Tibial artery (tissue), 4 donors: ENCODE measurements at regions not wholly inside any gene's neighbourhood (a gene's known extent, or its start where the extent isn't known, plus 50 kb on each side); places are given as distances from the start of the nearest gene placed in this dataset.

Experiments
- DNase-seq, 2 donors: peaks; one replicate each; pipeline ENCODE4 v3.0.0-alpha.2; 2019
- H3K27ac ChIP-seq, 2 donors: fragments of 200-600 bp; sonication (generic) in 1 of 2; 1 replicate in 1 of 2; 2 replicates in 1 of 2; pipeline ENCODE4 v1.5.1; 2018 to 2019; ENCODE audit warnings: mild to moderate bottlenecking in 1 of 2
- H3K27me3 ChIP-seq, 2 donors: fragments of 200-600 bp; sonication (generic) in 1 of 2; one replicate each; pipeline versions ENCODE4 v1.5.1 to v1.6.0; 2016 to 2019
- H3K36me3 ChIP-seq, 3 donors: fragments of 200-600 bp; sonication (generic) in 2 of 3; one replicate each; pipeline ENCODE4 v1.5.1; 2016 to 2019; ENCODE audit warnings: mild to moderate bottlenecking in 2 of 3
- H3K4me1 ChIP-seq, 4 donors: fragments of 200-600 bp; sonication (generic) in 2 of 4; 1 replicate in 3 of 4; 2 replicates in 1 of 4; pipeline ENCODE4 v1.5.1; 2016 to 2019
- H3K4me3 ChIP-seq, 2 donors: fragments of 200-600 bp; sonication (generic) in 1 of 2; 1 replicate in 1 of 2; 2 replicates in 1 of 2; pipeline ENCODE4 v1.5.1; 2018 to 2019; ENCODE audit warnings: mild to moderate bottlenecking in 2 of 2
- H3K9me3 ChIP-seq, 3 donors: fragments of 200-600 bp; sonication (generic) in 1 of 3; one replicate each; pipeline ENCODE4 v1.5.1; 2016 to 2019
- intact Hi-C: fragments of 100-400 bp; cut with DNase I; formaldehyde crosslinking; loops from one replicate; pipeline ENCODE4 v1.15.0; 2023; ENCODE audit warnings: low total_unique reads
- TF ChIP-seq, protein P1 (sequence below), 2 experiments: fragments of 200-600 bp in 1 of 2; fragments of 450-650 bp in 1 of 2; IDR thresholded peaks; one replicate each; pipeline ENCODE4 v1.5.1; 2017 to 2019; ENCODE audit warnings: antibody characterized with exemption in 2 of 2, mild to moderate bottlenecking in 1 of 2, moderate library complexity in 1 of 2

DNA sequence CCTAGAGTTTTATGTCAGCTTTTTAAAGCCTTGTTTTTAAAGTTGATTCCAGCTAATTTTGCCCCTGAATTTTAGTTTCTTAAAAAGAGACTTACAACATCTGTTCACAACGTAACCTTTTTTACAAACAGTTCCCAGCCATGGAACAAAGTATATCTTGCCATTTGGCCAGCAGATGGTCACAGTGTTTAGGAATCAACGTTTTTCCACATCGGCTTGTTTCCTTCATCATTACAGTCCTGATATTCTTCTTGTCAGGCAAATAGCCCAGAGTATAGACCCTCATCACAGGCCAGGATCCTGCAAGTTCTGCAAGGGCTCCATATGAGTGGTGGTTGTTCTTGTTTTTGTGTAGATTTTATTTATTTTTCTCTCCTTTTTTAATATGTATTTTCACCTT is 341.7 kb upstream of the HTR1E start:
- no peaks in the 10 kb centered on the region for H3K27me3 ChIP-seq
- peaks cover 0 to 57% (median 7%) of the 10 kb centered on the region in 4 donors for H3K4me1 ChIP-seq
- H3K4me3 ChIP-seq = no peak overlapping the region
- no peaks in the 10 kb centered on the region for H3K9me3 ChIP-seq
- intact Hi-C loops = no loop called here
- TF ChIP-seq, protein P1, sequence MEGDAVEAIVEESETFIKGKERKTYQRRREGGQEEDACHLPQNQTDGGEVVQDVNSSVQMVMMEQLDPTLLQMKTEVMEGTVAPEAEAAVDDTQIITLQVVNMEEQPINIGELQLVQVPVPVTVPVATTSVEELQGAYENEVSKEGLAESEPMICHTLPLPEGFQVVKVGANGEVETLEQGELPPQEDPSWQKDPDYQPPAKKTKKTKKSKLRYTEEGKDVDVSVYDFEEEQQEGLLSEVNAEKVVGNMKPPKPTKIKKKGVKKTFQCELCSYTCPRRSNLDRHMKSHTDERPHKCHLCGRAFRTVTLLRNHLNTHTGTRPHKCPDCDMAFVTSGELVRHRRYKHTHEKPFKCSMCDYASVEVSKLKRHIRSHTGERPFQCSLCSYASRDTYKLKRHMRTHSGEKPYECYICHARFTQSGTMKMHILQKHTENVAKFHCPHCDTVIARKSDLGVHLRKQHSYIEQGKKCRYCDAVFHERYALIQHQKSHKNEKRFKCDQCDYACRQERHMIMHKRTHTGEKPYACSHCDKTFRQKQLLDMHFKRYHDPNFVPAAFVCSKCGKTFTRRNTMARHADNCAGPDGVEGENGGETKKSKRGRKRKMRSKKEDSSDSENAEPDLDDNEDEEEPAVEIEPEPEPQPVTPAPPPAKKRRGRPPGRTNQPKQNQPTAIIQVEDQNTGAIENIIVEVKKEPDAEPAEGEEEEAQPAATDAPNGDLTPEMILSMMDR (IDR thresholded peaks at IDR 0.05) = no peak
- no peak for DNase-seq
- peak overlapping the region; percentile 57 to 62 for H3K27ac ChIP-seq
- H3K36me3 ChIP-seq = no peaks in the 10 kb centered on the region

- Histone ChIP-seq H3K27ac (no peak overlapping the region), H3K4me1 (peaks cover 0 to 5% (median 0%) of the 10 kb centered on the region in 4 donors), H3K36me3 (no peaks in the 10 kb centered on the region), H3K4me3 (no peak overlapping the region), H3K27me3 (no peaks in the 10 kb centered on the region), H3K9me3 (peaks cover 0 to 26% (median 16%) of the 10 kb centered on the region in 3 donors)
- intact Hi-C loops = no loop called here
- no peak for DNase-seq
- TF ChIP-seq, protein P1 (IDR thresholded peaks at IDR 0.05) = no peak
These were observed 351.1 kb upstream of the HTR1E start for GRCh38 chr6:86586195-86586594.

DNA sequence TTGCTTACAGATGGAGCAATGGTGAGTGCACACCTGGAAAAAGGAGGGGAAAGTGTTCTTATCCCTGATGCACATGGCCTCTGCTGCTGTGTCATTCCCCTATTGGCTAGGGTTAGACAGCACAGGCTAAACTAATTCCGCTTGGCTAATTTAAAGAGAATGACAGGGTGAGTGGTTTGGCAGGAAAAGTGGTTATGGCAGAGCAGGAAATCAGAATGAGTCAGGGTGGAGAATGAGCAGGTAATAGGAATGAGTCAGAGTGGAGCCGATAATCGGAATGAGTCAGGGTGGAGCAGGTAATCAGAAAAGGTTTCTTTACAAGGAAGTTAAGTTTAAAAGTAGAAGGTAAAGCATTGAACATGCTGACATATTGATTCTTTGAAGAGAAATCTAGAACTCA is 355.5 kb upstream of the HTR1E start:
- Histone ChIP-seq H3K9me3 (peaks cover 0 to 26% (median 16%) of the 10 kb centered on the region in 3 donors), H3K27ac (no peak overlapping the region), H3K4me3 (no peak overlapping the region), H3K27me3 (no peaks in the 10 kb centered on the region), H3K36me3 (peaks cover 0 to 4% (median 0%) of the 10 kb centered on the region in 3 donors), H3K4me1 (no peaks in the 10 kb centered on the region)
- DNase-seq = no peak
- TF ChIP-seq, protein P1 (IDR thresholded peaks at IDR 0.05) = no peak
- intact Hi-C loops = no loop called here

- DNase-seq = no peak
- H3K27ac ChIP-seq = no peak overlapping the region
- H3K27me3 ChIP-seq = no peaks in the 10 kb centered on the region
- peaks cover 0 to 4% (median 0%) of the 10 kb centered on the region in 3 donors for H3K9me3 ChIP-seq
- intact Hi-C loops = no loop called here
- H3K4me1 ChIP-seq = no peaks in the 10 kb centered on the region
- no peaks in the 10 kb centered on the region for H3K36me3 ChIP-seq
- H3K4me3 ChIP-seq = no peak overlapping the region
- TF ChIP-seq, protein P1 (IDR thresholded peaks at IDR 0.05) = no peak
These were observed 374.1 kb upstream of the HTR1E start for GRCh38 chr6:86563197-86563596.

DNA sequence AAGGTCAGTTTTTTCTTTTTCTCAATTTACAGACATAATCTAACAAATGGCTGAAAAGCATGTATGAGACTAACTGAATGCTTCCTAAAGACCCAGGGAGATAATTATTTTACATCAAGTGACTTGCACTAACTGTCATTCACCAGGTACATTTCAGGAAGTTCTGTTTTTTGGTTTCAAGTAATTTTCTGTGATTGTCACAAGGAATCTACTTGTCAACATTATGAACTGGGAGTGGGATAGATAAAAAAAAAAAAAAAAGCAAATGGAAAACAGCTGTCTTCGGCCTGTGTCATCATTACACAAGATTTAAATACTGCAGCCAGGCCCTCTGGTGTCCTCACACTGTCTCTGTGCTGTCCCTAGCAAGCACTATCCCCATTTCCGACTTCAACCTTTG is 379.0 kb upstream of the HTR1E start:
- Histone ChIP-seq H3K27me3 (no peaks in the 10 kb centered on the region), H3K4me3 (no peak overlapping the region), H3K9me3 (peaks cover 0 to 2% (median 0%) of the 10 kb centered on the region in 3 donors), H3K4me1 (no peaks in the 10 kb centered on the region), H3K36me3 (no peaks in the 10 kb centered on the region), H3K27ac (no peak overlapping the region)
- DNase-seq = no peak
- TF ChIP-seq, protein P1 (IDR thresholded peaks at IDR 0.05) = no peak
- intact Hi-C loops = no loop called here

GRCh38 chr6:86537292-86537861 is 400.0 kb upstream of the HTR1E start:
- Histone ChIP-seq H3K9me3 (no peaks in the 10 kb centered on the region), H3K36me3 (no peaks in the 10 kb centered on the region), H3K27ac (no peak overlapping the region), H3K27me3 (no peaks in the 10 kb centered on the region), H3K4me3 (no peak overlapping the region), H3K4me1 (no peaks in the 10 kb centered on the region)
- intact Hi-C loops = no loop called here
- TF ChIP-seq, protein P1 (IDR thresholded peaks at IDR 0.05) = no peak
- DNase-seq = no peak
